ENCODE measurements at regions not wholly inside any gene's neighbourhood (a gene's known extent, or its start where the extent isn't known, plus 50 kb on each side); places are given as distances from the start of the nearest gene placed in this dataset.

DNA sequence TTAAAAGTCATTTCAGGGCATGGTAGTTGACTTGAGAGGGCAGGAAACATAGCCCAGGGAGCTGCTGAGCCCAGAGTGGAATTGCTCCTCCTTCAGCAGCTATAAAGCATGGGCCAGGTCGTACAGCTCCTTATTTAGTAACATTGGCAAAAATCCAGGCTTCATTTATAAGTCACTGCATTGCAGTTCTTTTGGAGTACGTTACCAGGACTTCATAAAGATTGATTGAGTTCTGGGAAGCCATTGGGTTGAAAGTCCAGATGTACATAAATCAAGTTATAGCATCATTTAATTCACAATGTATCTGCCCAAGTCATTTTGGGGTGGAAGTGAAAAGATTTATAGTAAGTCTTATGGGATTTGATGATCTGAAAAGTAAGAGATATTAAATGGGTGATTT, 53.0 kb upstream of the ANKEF1 start:
- DNase-seq: no peak

DNA sequence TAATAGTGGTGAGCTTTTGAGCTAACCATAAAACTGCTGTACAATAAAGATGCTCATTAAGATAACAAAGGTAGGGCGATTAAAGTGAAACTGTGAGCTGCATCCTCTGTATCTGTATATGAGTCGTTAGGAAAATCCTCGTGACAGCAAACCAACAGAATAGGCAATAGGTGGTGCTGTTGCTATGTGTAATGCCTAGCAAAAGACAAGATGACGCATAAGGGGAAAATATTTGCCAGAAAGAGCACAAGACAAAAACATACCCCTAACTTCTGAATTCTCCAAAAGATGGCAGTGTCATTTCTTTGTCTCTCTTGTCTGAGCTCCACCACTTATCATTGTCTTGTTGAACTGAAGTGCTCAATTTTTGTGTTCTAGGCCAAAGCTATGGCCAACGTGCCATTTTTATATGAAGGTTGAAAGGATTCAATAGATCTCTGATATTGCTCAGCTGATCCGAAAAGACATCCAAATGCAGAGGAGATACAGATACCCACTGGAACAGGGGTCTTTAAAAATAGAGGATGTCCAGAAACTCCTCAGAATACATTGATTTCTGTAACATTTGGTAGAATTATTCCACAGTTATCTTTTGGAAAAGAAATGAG, 56.3 kb upstream of the ANKEF1 start:
- peak; percentile 54 for DNase-seq

DNA sequence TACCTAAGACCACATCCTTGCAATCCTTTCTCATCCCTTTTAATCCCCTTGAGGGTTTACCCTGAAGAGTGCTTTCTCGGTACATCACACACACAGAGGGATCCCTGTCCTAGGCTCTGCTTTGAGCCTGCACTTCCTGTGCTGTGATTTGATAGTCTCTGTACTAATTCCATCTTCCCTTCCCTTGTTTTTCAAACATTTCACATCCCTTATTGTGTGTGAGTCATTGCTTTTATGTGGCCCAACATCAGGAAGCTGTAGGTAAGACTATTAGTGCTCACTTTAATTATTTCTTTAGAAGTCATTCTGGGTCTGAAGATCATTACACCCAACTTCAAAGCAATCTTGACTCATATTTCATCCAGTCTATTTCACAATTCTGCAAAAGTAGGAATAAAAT, 57.2 kb upstream of the ANKEF1 start:
- no peak for DNase-seq

DNA sequence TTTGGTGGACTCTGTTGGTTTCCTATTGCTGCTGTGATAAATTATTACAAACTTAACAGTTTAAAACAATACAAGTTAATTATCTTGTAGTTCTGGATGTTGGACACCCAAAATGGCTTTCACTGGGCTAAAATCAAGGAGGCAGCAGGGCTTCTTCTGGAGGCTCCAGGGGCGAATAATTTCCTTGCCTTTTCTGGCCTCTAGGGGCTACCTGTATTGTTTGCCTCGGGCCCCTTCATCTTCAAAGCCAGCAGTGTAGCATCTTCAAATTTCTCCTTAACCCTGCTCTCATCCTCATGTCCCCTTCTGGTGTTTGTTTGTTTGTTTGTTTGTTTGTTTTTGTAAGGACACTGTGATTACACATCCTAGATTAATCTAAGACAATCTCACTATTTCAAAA, 60.5 kb upstream of the ANKEF1 start:
- no peak for DNase-seq

DNA sequence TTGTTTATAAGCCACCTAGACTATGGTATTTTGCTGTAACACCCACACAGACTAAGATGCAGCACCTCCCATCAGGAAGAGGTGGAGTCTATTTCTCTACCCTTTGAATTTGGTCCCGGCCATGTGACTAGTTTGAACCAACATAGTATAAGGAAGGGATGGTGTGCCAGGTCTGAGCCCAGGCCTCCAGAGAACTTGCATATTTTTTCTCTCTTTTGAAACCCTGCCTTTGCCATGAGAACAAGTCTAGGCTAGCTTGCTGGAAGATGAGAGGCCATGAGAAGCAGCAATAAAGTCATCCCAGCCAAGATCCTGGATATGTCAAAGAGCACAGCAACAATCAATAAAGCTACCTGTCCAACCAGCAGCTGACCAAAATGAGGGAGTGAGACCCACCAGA, 63.0 kb upstream of the ANKEF1 start:
- no peak for DNase-seq

DNA sequence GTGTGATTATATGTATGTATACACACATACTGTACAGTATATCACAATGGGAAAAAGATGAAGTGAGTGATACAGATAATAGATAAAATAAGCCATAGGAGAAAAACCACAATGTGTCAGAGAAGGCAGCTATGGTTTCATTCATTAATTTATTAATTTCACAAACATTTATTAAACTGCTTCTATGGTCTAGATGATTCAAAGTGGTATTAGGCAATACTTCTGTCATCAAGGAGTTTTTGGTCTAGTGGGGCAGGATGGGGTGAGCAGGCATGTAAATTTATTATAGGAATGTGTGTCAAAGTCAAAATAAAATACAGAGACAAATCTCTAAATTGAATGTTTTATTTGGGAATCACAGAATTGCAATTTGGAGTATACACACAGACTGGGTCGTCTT, 65.2 kb upstream of the ANKEF1 start:
- DNase-seq: no peak

DNA sequence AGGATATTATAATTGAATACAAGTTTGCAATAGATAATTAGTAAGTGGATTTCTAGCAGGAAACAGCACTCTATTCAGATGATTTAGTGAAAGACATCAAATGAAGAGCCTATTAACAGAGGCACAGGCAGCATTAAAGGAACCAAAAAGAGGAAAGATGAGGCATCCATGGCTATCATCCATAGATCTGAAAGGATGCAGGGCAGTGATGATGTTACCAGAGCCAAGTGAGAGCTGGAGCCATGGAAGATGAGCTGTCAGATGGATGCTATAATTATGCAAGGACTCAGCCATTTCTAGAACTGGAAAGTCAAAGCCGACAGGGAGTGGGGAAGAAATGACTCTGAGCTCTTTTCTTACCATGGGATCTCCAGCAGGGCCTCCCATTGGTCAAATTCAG, 66.8 kb upstream of the ANKEF1 start:
- no peak for DNase-seq

DNA sequence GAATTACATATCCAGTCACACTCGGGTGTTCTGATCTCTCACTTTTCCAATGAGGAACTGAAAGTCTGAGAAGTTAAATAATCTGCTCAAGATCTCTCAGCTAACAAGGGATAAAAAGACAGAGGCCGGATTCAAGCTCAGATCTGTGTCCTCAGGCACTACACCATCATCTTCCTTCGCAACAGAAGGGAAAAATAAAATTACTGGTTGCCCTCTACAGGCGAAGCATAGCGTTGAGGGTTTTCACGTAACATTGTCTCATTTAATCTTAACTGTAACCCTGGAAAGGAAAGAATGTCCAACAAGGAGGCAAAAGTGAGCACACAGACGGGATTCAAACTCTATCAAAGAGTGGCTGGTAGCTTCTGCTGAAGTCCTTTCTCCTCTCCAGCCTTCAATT, 67.8 kb upstream of the ANKEF1 start:
- no peak for DNase-seq

DNA sequence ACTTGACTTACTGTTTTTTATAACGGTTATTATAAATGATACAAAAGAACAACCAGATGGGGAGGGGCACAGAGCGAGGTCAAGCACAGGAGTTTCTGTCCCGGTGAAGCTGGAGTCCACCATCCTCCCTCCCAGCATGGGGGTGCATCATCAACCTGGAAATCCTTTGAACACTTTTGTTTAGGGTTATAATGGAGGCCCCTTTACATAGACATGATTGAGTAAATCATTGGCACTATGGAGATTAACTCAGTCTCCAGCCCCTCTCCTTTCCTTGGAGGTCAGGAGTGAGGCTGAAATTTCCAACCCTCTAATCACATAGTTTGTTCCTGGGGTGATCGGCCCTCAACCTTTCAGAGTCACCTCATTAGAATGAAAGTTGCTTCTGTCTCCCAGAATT, 71.8 kb upstream of the ANKEF1 start:
- no peak for DNase-seq

DNA sequence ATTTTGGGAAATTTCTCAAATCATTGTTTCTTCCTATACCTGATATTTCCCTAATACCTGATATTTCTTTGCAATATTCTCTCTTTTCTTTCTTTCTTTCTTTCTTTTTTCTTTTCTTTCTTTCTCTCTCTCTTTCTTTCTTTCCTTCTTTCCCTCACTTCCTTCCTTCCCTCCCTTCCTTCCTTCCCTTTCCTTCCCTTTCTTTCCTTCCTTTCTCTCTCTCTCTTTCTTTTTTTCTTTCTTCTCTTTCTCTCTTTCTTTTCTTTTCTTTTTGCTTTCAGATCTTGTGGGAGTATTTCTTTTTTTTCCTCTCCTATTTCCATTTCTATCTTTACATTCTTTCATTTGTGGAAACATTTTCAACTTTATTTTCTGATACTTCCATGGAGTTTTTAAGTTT, 76.1 kb upstream of the ANKEF1 start:
- DNase-seq: no peak

DNA sequence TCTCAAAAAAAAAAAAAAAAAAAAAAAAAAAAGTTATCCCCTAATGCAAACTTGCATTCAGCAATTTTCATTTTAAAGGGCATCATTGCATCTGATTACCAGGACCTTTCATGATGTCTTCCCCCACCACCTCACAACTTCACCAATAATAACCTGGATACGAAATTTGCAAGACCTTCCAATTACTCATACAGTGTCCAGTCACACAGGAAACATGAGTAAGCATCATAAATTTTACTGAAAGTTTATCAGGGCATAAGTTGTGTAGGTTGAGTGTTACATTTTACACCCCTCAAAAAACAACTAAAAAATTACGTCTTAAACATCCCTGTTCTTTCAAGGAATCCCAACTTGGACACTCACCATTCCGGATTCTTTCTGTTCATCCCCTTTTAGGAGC, 79.1 kb upstream of the ANKEF1 start:
- no peak for DNase-seq

DNA sequence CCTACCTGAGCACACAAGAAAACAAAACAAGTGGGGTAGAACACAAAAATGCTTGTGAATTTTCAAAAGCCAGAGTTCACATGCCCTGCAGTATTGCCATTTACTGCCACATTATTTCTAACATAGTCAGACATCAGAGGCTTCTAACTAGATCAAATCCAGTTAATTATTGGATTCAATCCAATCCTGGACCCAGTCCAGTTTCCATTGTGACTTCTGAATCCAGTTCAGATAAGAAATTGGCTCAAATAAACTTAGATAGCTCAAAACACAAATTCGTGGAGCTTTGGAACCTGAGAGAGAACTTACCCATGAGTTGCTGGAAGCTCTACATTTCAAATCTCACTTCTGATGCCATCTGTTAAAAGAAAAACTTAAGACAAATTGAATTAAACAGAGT, 85.2 kb upstream of the ANKEF1 start:
- DNase-seq: no peak

DNA sequence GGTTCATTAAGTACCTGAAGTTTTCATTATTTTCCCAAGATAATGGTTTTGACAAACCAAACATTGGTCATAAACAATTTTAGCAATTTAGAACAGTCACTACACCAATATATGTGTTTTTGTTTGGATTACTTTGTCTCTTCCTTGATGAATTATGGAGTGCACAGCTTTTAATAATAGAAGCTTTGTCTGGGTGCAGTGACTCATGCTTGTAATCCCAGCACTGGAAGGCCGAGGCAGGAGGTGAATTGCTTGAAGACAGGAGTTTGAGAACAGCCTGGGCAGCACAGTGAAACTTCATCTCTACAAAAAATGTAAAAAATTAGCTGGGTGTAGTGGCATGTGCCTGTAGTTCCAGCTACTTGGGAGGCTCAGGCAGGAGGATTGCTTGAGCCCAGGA, 89.4 kb upstream of the ANKEF1 start:
- no peak for DNase-seq

DNA sequence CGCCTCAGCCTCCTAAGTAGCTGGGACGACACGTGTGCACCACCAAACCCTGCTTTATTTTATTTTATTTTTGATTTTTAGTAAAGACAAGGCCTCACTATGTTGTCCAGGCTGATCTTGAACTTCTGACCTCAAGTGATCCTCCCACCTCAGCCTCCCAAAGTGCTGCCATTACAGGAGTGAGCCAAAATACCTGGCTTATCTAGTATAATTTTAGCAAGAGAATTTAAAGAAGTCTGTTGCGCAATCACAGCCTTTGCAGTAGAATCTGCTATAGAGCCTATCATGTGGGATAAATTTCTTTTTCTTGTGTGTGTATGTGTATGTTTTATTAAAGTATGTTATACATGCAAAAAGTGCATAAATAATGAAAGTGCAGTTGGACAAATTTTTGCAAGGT, 92.1 kb upstream of the ANKEF1 start:
- no peak for DNase-seq

DNA sequence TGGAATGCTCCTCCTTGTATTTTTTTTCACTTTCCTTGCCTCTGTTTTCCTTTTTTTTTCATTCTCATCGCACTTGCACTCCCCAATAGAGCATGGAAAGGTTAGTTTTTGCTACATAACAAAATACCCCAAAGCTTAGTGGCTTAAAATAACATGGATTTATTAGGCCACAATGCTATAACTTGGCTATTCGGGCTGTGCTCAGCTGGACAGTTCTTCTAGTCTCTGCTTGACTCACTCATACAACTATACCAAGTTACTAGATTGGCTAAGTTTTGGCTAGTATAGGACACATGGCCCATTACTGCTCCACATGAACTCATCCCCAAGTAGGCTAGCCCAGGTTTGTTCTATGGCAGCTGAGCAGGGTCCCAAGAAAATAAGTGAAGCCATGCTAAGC, 94.5 kb upstream of the ANKEF1 start:
- no peak for DNase-seq

DNA sequence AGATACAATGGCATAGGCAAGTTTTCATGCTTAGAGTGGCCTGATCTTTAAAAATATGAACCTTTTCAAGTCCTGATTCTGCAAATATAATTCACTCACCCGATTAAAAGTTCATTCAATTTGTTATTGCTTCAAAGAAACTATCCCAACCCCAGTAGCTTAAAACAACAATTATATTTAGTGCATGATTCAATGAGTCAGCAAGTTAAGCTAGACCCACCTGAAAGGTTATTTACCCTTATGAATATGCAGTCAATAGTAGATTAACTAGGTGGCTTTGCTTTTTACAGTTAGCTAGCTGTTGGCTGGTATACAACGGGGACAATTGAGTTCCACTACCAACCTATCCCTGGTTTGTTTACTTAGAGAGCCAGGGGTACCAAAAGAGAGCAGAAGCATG, 95.6 kb upstream of the ANKEF1 start:
- DNase-seq: no peak

DNA sequence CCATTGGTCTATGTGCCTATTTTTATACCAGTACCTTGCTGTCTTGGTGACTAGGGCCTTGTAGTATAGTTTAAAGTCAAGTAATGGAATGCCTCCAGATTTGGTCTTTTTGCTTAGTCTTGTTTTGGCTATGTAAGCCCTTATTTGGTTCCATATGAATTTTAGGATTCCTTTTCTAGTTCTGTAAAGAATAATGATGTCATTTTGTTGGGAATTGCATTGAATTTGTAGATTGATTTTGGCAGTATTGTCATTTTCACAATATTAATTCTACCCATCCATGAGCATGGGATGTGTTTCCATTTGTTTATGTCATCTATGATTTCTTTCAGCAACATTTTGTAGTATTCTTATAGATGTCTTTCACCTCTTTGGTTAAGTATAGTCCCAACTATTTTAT, 96.4 kb upstream of the PAK5 start:
- DNase-seq: no peak

DNA sequence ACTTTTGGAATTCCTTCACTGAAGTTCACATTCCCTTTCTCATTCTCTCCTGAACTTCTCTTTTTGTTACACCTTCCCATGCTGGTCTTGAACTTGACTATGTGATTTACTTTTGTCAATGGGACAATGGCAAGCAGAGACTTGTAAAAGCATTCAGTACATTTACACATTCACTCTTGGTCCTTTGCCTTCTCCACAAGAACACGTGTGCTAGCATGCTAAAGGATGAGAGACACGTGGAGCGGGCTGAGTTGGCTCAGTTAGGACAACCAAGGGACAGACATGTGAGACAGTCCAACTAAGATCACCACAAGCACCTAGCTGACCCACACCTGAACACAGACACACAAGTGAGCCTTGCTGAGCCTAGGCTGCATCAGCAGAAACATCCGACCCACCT, 91.3 kb upstream of the PAK5 start:
- DNase-seq: no peak

DNA sequence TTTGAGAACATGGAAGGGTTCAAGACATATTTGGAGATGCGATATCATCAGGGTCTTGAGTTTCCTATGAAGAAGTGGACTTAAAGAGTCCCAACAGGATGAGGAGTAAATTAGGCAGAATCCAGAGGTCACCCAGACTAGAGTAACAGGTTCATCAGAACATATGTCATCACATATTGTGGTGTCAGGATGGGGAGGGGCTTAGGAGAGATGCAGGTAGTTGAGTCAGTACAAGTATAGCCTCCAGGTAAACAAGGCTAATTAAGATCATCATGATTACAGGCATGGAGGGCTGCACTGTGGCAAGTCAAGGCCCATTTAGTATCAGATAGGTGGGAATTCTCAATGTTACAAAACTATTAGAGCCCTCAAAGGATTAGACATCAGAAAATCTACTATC, 90.1 kb upstream of the PAK5 start:
- DNase-seq: no peak

DNA sequence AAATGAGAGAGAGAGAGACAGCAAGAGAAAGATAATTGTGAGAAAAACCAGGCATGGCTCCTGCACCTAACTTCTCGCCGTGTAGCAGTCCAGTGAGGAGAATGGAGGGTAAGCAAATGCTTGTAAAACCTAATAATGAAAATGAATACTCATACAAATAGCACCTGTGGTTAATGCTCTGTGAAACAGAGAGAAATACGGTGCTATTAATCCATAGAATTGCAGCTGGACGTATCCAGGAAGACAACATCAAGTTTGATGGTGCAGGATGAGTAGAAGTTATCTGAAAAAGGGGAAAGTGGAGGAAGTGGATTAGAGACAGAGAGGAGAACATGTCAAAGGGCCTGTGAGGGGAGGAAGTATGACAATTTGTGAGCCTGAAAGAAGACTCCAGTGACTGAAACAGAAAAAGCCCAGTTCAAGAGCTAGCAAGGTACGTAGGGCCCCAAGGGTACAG, 89.4 kb upstream of the PAK5 start:
- DNase-seq: no peak

DNA sequence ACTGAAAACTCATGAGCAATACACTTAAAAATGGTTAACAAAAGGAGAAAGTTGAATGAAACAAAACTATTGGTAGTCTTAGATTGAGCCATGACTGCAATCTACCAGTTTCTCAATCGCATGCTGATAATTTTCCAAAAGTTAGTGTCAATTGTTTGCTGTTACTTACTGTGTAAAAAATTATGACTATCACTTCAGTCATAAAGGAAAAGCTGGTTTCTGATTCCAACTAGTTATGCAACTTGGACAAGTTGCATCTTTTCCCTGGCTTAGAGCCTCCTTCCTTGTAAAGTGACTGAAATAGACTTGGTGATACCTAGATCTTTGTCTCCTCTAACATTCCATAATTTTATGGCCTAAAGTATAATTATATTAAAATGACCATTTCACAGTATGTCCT, 88.3 kb upstream of the PAK5 start:
- DNase-seq: no peak

DNA sequence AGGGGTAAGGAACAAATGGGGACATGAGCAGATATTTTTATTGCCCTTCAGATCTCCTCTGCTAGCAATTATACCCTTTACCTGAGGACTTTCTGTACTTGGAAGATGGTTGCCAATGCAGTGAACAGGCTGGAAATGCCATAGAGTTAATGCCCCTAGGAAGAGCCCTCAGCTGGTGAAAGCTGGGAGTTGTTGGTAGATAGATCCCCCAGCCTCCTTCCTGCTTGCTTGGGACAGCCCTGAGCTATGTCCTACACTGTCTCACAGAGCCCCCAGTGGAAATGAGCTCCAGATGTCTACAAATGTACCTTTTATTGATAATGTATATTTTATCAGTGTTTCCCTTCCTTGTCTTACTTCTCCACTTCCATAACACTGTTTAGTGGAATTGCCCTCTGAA, 87.6 kb upstream of the PAK5 start:
- DNase-seq: no peak

DNA sequence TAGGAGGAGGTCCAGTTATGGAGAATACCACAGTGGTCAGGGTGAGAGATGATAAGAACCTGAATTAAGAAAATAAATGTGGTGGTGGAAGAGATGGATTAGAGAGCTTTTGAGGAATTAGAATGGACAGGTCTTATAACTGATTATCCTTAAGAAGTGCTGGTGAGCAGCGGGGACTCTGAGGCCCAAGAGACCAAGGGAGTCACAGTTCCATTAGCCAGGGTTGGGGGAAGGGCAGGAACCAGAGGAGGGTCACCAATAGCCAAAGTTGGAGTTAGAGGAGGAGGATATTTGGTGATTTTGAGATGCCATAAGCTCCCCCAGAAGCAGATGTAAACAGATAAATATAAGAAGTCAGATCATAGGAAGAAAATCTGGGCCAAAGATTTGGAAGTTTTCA, 87.1 kb upstream of the PAK5 start:
- DNase-seq: no peak

DNA sequence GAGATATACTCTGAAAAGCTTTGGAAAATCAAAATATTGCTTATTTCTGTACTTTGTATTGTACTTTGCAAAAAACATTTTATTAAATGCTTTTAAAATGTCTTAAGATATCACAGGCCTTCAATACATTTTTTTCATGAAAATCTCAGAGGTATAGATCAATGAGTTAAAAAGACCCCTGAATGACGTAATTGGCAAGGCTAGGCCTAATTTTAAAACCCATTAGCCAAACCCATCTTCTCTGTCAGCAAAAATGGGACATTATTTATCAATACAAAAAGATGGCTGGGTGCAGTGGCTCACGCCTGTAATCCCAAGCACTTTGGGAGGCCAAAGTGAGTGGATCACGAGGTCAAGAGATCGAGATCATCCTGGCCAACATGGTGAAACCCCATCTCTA, 84.8 kb upstream of the PAK5 start:
- DNase-seq: no peak

DNA sequence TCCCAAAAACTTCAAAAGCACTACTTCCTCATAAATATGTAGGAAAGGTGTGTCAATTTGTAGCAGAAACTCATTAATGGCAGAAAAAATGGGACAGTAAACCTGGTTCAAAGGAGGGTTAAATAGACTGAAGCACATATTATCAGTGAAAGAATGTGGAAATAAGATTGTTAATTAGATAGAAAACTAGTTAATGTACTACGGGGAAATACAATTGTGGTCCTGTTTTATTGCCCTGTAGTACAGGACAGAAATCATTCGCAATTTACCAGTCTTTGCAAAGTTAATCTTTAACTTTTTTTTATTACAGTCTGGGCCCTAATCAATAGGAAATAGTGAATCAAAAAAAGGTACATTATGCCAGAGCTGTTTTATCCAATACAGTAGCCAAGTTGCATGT, 82.0 kb upstream of the PAK5 start:
- no peak for DNase-seq

Data from right hindlimb (tissue), 1 donor.